Urinary bladder (tissue), 3 donors: ENCODE measurements at regions not wholly inside any gene's neighbourhood (a gene's known extent, or its start where the extent isn't known, plus 50 kb on each side); places are given as distances from the start of the nearest gene placed in this dataset.

ENCODE experiments used
- DNase-seq: peaks from one replicate; pipeline ENCODE4 v3.0.0-alpha.2; 2015; ENCODE audit errors: extremely low spot score
- H3K27ac ChIP-seq: one replicate; pipeline ENCODE4 v1.5.1; 2013; ENCODE audit warnings: low read depth, mild to moderate bottlenecking, moderate library complexity
- H3K36me3 ChIP-seq: one replicate; pipeline ENCODE4 v1.6.1; 2013; ENCODE audit warnings: mild to moderate bottlenecking, moderate library complexity; ENCODE audit not compliant: insufficient read depth
- H3K4me1 ChIP-seq: one replicate; pipeline ENCODE4 v1.6.1; 2013; ENCODE audit warnings: mild to moderate bottlenecking, moderate library complexity; ENCODE audit not compliant: insufficient read depth
- H3K4me3 ChIP-seq: one replicate; pipeline ENCODE4 v1.5.1; 2013; ENCODE audit warnings: low read depth, low read length
- WGBS: extraction: QIAGEN DNeasy Blood & Tissue Kit; methylation state at CpG from one replicate; pipeline ENCODE4 v1.1.7; 2013; 5-methylcytosine and 5-hydroxymethylcytosine counted together
- donor health status: healthy with polysubstance abuse.
- donor health status: healthy.

GRCh38 chr10:59524348-59524747 is 162.0 kb upstream of the FAM13C start:
- H3K4me3 ChIP-seq: no peak overlapping the region
- H3K36me3 ChIP-seq: no peaks in the 10 kb centered on the region
- H3K27ac ChIP-seq: no peak overlapping the region
- H3K4me1 ChIP-seq: no peaks in the 10 kb centered on the region
- 35% methylated on average over 1 of the region's 1 CpG for WGBS
- no peak for DNase-seq

GRCh38 chr10:59523851-59524250 is 161.5 kb upstream of the FAM13C start:
- H3K27ac ChIP-seq: no peak overlapping the region
- DNase-seq: no peak

GRCh38 chr10:59517996-59518395 is 155.6 kb upstream of the FAM13C start:
- no peak for DNase-seq
- Histone ChIP-seq H3K36me3 (no peaks in the 10 kb centered on the region), H3K27ac (no peak overlapping the region), H3K4me1 (no peaks in the 10 kb centered on the region), H3K4me3 (no peak overlapping the region)
- WGBS: 61% methylated on average over 3 of the region's 3 CpGs

More at GRCh38 chr10:59523851-59524250, 161.5 kb upstream of the FAM13C start:
- Histone ChIP-seq H3K4me3 (no peak overlapping the region), H3K4me1 (no peaks in the 10 kb centered on the region), H3K36me3 (no peaks in the 10 kb centered on the region)
- 61% methylated on average over 6 of the region's 6 CpGs for WGBS

GRCh38 chr10:59517341-59517899 is 155.1 kb upstream of the FAM13C start:
- no peaks in the 10 kb centered on the region for H3K4me1 ChIP-seq
- no peaks in the 10 kb centered on the region for H3K36me3 ChIP-seq
- no peak overlapping the region for H3K4me3 ChIP-seq
- H3K27ac ChIP-seq: no peak overlapping the region
- 53% methylated on average over 7 of the region's 7 CpGs for WGBS
- DNase-seq: no peak

- Histone ChIP-seq H3K36me3 (no peaks in the 10 kb centered on the region), H3K4me3 (no peak overlapping the region), H3K4me1 (no peaks in the 10 kb centered on the region), H3K27ac (no peak overlapping the region)
- WGBS: 36% methylated on average over 3 of the region's 3 CpGs
- DNase-seq: peak; percentile 26
These were observed 151.2 kb upstream of the FAM13C start for GRCh38 chr10:59513558-59513957.

- H3K4me3 ChIP-seq: no peak overlapping the region
- no peak for DNase-seq
- no peaks in the 10 kb centered on the region for H3K36me3 ChIP-seq
- H3K27ac ChIP-seq: no peak overlapping the region
- 88% methylated on average over 3 of the region's 3 CpGs for WGBS
- no peaks in the 10 kb centered on the region for H3K4me1 ChIP-seq
These were observed 150.6 kb upstream of the FAM13C start for GRCh38 chr10:59512951-59513350.

GRCh38 chr10:59508956-59509355 is 146.6 kb upstream of the FAM13C start:
- H3K27ac ChIP-seq: no peak overlapping the region
- no peak overlapping the region for H3K4me3 ChIP-seq
- no peaks in the 10 kb centered on the region for H3K36me3 ChIP-seq
- 64% methylated on average over 1 of the region's 1 CpG for WGBS
- no peaks in the 10 kb centered on the region for H3K4me1 ChIP-seq
- DNase-seq: no peak

- 83% methylated on average over 3 of the region's 3 CpGs for WGBS
These were observed 145.9 kb upstream of the FAM13C start for GRCh38 chr10:59508296-59508695.

GRCh38 chr10:59505926-59506325 is 143.6 kb upstream of the FAM13C start:
- 69% methylated on average over 1 of the region's 1 CpG for WGBS
- H3K27ac ChIP-seq: no peak overlapping the region
- no peaks in the 10 kb centered on the region for H3K36me3 ChIP-seq
- H3K4me3 ChIP-seq: no peak overlapping the region
- no peaks in the 10 kb centered on the region for H3K4me1 ChIP-seq
- DNase-seq: no peak

More at GRCh38 chr10:59508296-59508695, 145.9 kb upstream of the FAM13C start:
- Histone ChIP-seq H3K36me3 (no peaks in the 10 kb centered on the region), H3K27ac (no peak overlapping the region), H3K4me1 (no peaks in the 10 kb centered on the region), H3K4me3 (no peak overlapping the region)
- no peak for DNase-seq

- no peaks in the 10 kb centered on the region for H3K36me3 ChIP-seq
- no peaks in the 10 kb centered on the region for H3K4me1 ChIP-seq
- WGBS: 96% methylated on average over 1 of the region's 1 CpG
- no peak overlapping the region for H3K27ac ChIP-seq
- DNase-seq: no peak
- no peak overlapping the region for H3K4me3 ChIP-seq
These were observed 137.1 kb upstream of the FAM13C start for GRCh38 chr10:59499460-59499859.

- Histone ChIP-seq H3K4me3 (no peak overlapping the region), H3K27ac (no peak overlapping the region), H3K36me3 (no peaks in the 10 kb centered on the region), H3K4me1 (no peaks in the 10 kb centered on the region)
- WGBS: 91% methylated on average over 3 of the region's 3 CpGs
- no peak for DNase-seq
These were observed 130.7 kb upstream of the FAM13C start for GRCh38 chr10:59493017-59493416.

GRCh38 chr10:59479426-59479825 is 117.1 kb upstream of the FAM13C start:
- WGBS: 90% methylated on average over 6 of the region's 6 CpGs
- Histone ChIP-seq H3K4me3 (no peak overlapping the region), H3K27ac (no peak overlapping the region), H3K36me3 (no peaks in the 10 kb centered on the region), H3K4me1 (no peaks in the 10 kb centered on the region)
- DNase-seq: no peak

- WGBS: 49% methylated on average over 5 of the region's 5 CpGs
- H3K4me1 ChIP-seq: no peaks in the 10 kb centered on the region
These were observed 108.2 kb upstream of the FAM13C start for GRCh38 chr10:59470570-59470969.

GRCh38 chr10:59465088-59465487 is 102.7 kb upstream of the FAM13C start:
- no peaks in the 10 kb centered on the region for H3K4me1 ChIP-seq
- no peaks in the 10 kb centered on the region for H3K36me3 ChIP-seq
- DNase-seq: no peak
- no peak overlapping the region for H3K27ac ChIP-seq
- H3K4me3 ChIP-seq: no peak overlapping the region

More at GRCh38 chr10:59470570-59470969, 108.2 kb upstream of the FAM13C start:
- DNase-seq: no peak
- H3K4me3 ChIP-seq: no peak overlapping the region
- H3K27ac ChIP-seq: no peak overlapping the region
- no peaks in the 10 kb centered on the region for H3K36me3 ChIP-seq

GRCh38 chr10:59464483-59464882 is 102.1 kb upstream of the FAM13C start:
- no peaks in the 10 kb centered on the region for H3K4me1 ChIP-seq
- 94% methylated on average over 1 of the region's 1 CpG for WGBS
- no peak overlapping the region for H3K4me3 ChIP-seq
- H3K36me3 ChIP-seq: no peaks in the 10 kb centered on the region
- no peak overlapping the region for H3K27ac ChIP-seq
- DNase-seq: no peak
